Suprapubic skin (tissue), 4 donors: ENCODE measurements at regions not wholly inside any gene's neighbourhood (a gene's known extent, or its start where the extent isn't known, plus 50 kb on each side); places are given as distances from the start of the nearest gene placed in this dataset.

Experiments
- POLR2A ChIP-seq, 2 donors: fragments of 450-650 bp; IDR thresholded peaks; one replicate each; pipeline ENCODE4 v1.6.1; 2017; ENCODE audit warnings: antibody characterized with exemption in 2 of 2, mild to moderate bottlenecking in 2 of 2, moderate library complexity in 2 of 2
- POLR2AphosphoS5 ChIP-seq, 3 donors: sonication (generic); formaldehyde crosslinking; IDR thresholded peaks; one replicate each; pipeline ENCODE4 v1.6.1; 2017; ENCODE audit warnings: antibody characterized with exemption in 3 of 3
- TF ChIP-seq, protein P1 (sequence below), 2 donors: fragments of 200-600 bp in 1 of 2; fragments of 450-650 bp in 1 of 2; sonication (generic) in 1 of 2; IDR thresholded peaks; one replicate each; pipeline ENCODE4 v1.5.1; 2016 to 2019; ENCODE audit warnings: antibody characterized with exemption in 2 of 2, mild to moderate bottlenecking in 1 of 2, moderate library complexity in 1 of 2

DNA sequence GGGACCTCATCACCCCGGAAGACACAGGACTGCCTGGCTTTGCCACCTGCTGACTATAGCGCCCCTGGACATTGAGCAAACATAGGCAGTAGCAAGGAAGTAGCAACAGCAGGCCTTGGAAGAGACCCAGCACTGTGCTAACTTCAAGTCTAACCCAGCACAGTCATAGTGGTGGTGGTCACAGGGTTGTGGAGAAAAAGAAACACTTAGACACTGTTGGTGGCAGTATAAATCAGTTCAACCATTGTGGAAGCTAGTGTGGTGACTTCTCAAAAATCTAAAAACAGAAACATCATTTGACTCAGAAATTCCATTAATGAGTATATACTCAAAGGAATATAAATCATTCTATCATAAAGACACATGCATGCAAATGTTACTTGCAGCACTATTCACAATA is 874.0 kb upstream of the EPHA5 start:
- TF ChIP-seq, protein P1, sequence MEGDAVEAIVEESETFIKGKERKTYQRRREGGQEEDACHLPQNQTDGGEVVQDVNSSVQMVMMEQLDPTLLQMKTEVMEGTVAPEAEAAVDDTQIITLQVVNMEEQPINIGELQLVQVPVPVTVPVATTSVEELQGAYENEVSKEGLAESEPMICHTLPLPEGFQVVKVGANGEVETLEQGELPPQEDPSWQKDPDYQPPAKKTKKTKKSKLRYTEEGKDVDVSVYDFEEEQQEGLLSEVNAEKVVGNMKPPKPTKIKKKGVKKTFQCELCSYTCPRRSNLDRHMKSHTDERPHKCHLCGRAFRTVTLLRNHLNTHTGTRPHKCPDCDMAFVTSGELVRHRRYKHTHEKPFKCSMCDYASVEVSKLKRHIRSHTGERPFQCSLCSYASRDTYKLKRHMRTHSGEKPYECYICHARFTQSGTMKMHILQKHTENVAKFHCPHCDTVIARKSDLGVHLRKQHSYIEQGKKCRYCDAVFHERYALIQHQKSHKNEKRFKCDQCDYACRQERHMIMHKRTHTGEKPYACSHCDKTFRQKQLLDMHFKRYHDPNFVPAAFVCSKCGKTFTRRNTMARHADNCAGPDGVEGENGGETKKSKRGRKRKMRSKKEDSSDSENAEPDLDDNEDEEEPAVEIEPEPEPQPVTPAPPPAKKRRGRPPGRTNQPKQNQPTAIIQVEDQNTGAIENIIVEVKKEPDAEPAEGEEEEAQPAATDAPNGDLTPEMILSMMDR (IDR thresholded peaks at IDR 0.05): no peak
- no peak for TF ChIP-seq POLR2A (IDR thresholded peaks at IDR 0.05)
- no peak for TF ChIP-seq POLR2AphosphoS5 (IDR thresholded peaks at IDR 0.05)
